CD4-positive, alpha-beta memory T cell (primary cell): ENCODE measurements at regions not wholly inside any gene's neighbourhood (a gene's known extent, or its start where the extent isn't known, plus 50 kb on each side); places are given as distances from the start of the nearest gene placed in this dataset.

Experiments used
- CTCF ChIA-PET: fragments of 350-600 bp; sonication (Branson Sonifier 250); formaldehyde crosslinking; loops from one replicate; lab custom pipeline; 2021; ENCODE audit warnings: inconsistent platforms; ENCODE audit not compliant: partially characterized antibody; lab: Charles Lee
- POLR2A ChIA-PET: fragments of 350-600 bp; sonication (Branson Sonifier 250); formaldehyde crosslinking; loops from one replicate; lab custom pipeline; 2021; ENCODE audit not compliant: partially characterized antibody; lab: Charles Lee
- DNase-seq, 5 donors: peaks; one replicate each; pipeline versions ENCODE4 v3.0.0 to v3.0.0-alpha.2; 2020 to 2022; ENCODE audit warnings: mixed read lengths in 1 of 5
- H3K27ac ChIP-seq: one replicate; pipeline ENCODE4 v1.7.0; 2013; ENCODE audit warnings: low read depth, low read length
- H3K27me3 ChIP-seq: 2 replicates; pipeline ENCODE4 v1.7.0; 2013; ENCODE audit warnings: mild to moderate bottlenecking, low read length, moderate library complexity; ENCODE audit not compliant: insufficient read depth
- H3K36me3 ChIP-seq: 2 replicates; pipeline ENCODE4 v1.7.0; 2013; ENCODE audit warnings: mild to moderate bottlenecking, low read length, moderate library complexity; ENCODE audit not compliant: insufficient read depth
- H3K4me1 ChIP-seq: 2 replicates; pipeline ENCODE4 v1.7.0; 2013; ENCODE audit warnings: mild to moderate bottlenecking, low read length, moderate library complexity; ENCODE audit not compliant: insufficient read depth
- H3K4me3 ChIP-seq, 2 donors: one replicate each; pipeline ENCODE4 v1.7.0; 2013; ENCODE audit warnings: low read length in 2 of 2, mild to moderate bottlenecking in 1 of 2
- H3K9me3 ChIP-seq, 2 donors: one replicate each; pipeline ENCODE4 v1.7.0; 2013; ENCODE audit warnings: low read length in 2 of 2, control low read depth in 1 of 2; ENCODE audit not compliant: control insufficient read depth in 1 of 2
- H3K27ac Mint-ChIP-seq, 7 donors: one replicate each; pipeline ENCODE4 v1.8.0; 2020 to 2021; ENCODE audit warnings: mixed read lengths in 7 of 7, mild to moderate bottlenecking in 6 of 7, inconsistent platforms in 3 of 7, moderate library complexity in 3 of 7
- H3K27me3 Mint-ChIP-seq, 2 donors: one replicate each; pipeline ENCODE4 v1.8.0; 2020 to 2021; ENCODE audit warnings: mixed read lengths in 2 of 2
- H3K36me3 Mint-ChIP-seq, 2 donors: one replicate each; pipeline ENCODE4 v1.8.0; 2020 to 2021; ENCODE audit warnings: mixed read lengths in 2 of 2, inconsistent platforms in 1 of 2, mild to moderate bottlenecking in 1 of 2
- H3K4me1 Mint-ChIP-seq, 4 donors: one replicate each; pipeline ENCODE4 v1.8.0; 2020 to 2021; ENCODE audit warnings: mixed read lengths in 4 of 4, mild to moderate bottlenecking in 1 of 4
- H3K4me3 Mint-ChIP-seq, 8 donors: one replicate each; pipeline ENCODE4 v1.8.0; 2020 to 2021; ENCODE audit warnings: mixed read lengths in 8 of 8, mild to moderate bottlenecking in 7 of 8, moderate library complexity in 6 of 8, inconsistent platforms in 3 of 8
- H3K9me3 Mint-ChIP-seq, 8 donors: one replicate each; pipeline ENCODE4 v1.8.0; 2020 to 2021; ENCODE audit warnings: mixed read lengths in 8 of 8, mild to moderate bottlenecking in 5 of 8, inconsistent platforms in 3 of 8, moderate library complexity in 1 of 8
- intact Hi-C: fragments of 100-400 bp; cut with micrococcal nuclease; formaldehyde crosslinking; loops from one replicate; pipeline ENCODE4 v1.15.1; 2023

GRCh38 chr2:32894119-32894728, 52.5 kb upstream of the LTBP1 start:
- H3K9me3 Mint-ChIP-seq = peaks cover 0 to 7% (median 3%) of the 10 kb centered on the region in 8 donors
- H3K27me3 ChIP-seq = no peaks in the 10 kb centered on the region
- H3K36me3 ChIP-seq = no peaks in the 10 kb centered on the region
- H3K36me3 Mint-ChIP-seq = no peaks in the 10 kb centered on the region
- CTCF ChIA-PET = no interaction called here
- intact Hi-C loops = no loop called here
- no peak overlapping the region for H3K27ac Mint-ChIP-seq
- H3K9me3 ChIP-seq = no peaks in the 10 kb centered on the region
- no peak overlapping the region for H3K27ac ChIP-seq
- H3K27me3 Mint-ChIP-seq = peaks cover 2 to 4% of the 10 kb centered on the region in 2 donors
- no peak overlapping the region for H3K4me3 Mint-ChIP-seq
- POLR2A ChIA-PET = no interaction called here
- H3K4me1 ChIP-seq = no peaks in the 10 kb centered on the region
- peaks cover 0 to 4% (median 1%) of the 10 kb centered on the region in 4 donors for H3K4me1 Mint-ChIP-seq
- DNase-seq = no peak
- no peak overlapping the region for H3K4me3 ChIP-seq

GRCh38 chr2:32895424-32895823, 51.3 kb upstream of the LTBP1 start:
- Mint-ChIP-seq H3K4me3 (peak overlapping the region in 1 of 8 donors; percentile 27), H3K9me3 (peaks cover 0 to 7% (median 3%) of the 10 kb centered on the region in 8 donors), H3K36me3 (no peaks in the 10 kb centered on the region), H3K4me1 (peaks cover 0 to 4% (median 1%) of the 10 kb centered on the region in 4 donors), H3K27ac (no peak overlapping the region), H3K27me3 (peaks cover 4 to 7% of the 10 kb centered on the region in 2 donors)
- H3K36me3 ChIP-seq = no peaks in the 10 kb centered on the region
- H3K27ac ChIP-seq = no peak overlapping the region
- DNase-seq = no peak
- POLR2A ChIA-PET = no interaction called here
- H3K4me3 ChIP-seq = no peak overlapping the region
- H3K27me3 ChIP-seq = no peaks in the 10 kb centered on the region
- no peaks in the 10 kb centered on the region for H3K4me1 ChIP-seq
- intact Hi-C loops = no loop called here
- no peaks in the 10 kb centered on the region for H3K9me3 ChIP-seq
- CTCF ChIA-PET = no interaction called here
